Upper lobe of left lung (tissue), 4 donors: ENCODE measurements at regions not wholly inside any gene's neighbourhood (a gene's known extent, or its start where the extent isn't known, plus 50 kb on each side); places are given as distances from the start of the nearest gene placed in this dataset.

Experiments used
- CTCF ChIP-seq, 6 experiments: fragments of 450-650 bp in 4 of 6; fragments of 200-600 bp in 2 of 6; sonication (generic) in 2 of 6; IDR thresholded peaks; one replicate each; pipeline ENCODE4 v1.5.1; 2016 to 2019; ENCODE audit warnings: antibody characterized with exemption in 6 of 6
- EP300 ChIP-seq, 4 donors: sonication (generic); formaldehyde crosslinking; IDR thresholded peaks; one replicate each; pipeline ENCODE4 v1.5.1; 2017; ENCODE audit warnings: antibody characterized with exemption in 4 of 4, control low read depth in 2 of 4
- POLR2A ChIP-seq, 4 donors: fragments of 450-650 bp; IDR thresholded peaks; one replicate each; pipeline ENCODE4 v1.5.1; 2016 to 2017; ENCODE audit warnings: antibody characterized with exemption in 4 of 4, mild to moderate bottlenecking in 2 of 4

- TF ChIP-seq CTCF (IDR thresholded peaks at IDR 0.05) (no peak), POLR2A (IDR thresholded peaks at IDR 0.05) (no peak), EP300 (IDR thresholded peaks at IDR 0.05) (no peak)
Measured at GRCh38 chr17:65388911-65389310, 172.5 kb downstream of the AXIN2 start.
